Stimulated activated naive B cell treated with anti-CD40 and anti-IgM and Interleukin-4, amounts not matched to agents 10 μg/mL and 1 μg/mL and 100 μg/mL, for 72 hours (primary cell): ENCODE measurements at regions not wholly inside any gene's neighbourhood (a gene's known extent, or its start where the extent isn't known, plus 50 kb on each side); places are given as distances from the start of the nearest gene placed in this dataset.

Experiments used
- ATAC-seq, 2 donors: fragments of 150-1000 bp; cut with Tn5 transposase; replicated peaks; 2 replicates each; pipeline ENCODE4 v1.10.0; 2021; ENCODE audit warnings: moderate library complexity in 1 of 2
- DNase-seq: peaks from one replicate; pipeline ENCODE4 v3.0.0; 2021
- H3K27ac Mint-ChIP-seq: one replicate; pipeline ENCODE4 v1.8.0; 2022; ENCODE audit warnings: mild to moderate bottlenecking, mixed read lengths
- H3K27me3 Mint-ChIP-seq, 2 donors: one replicate each; pipeline ENCODE4 v1.8.0; 2022; ENCODE audit warnings: mixed read lengths in 2 of 2
- H3K36me3 Mint-ChIP-seq, 2 donors: one replicate each; pipeline ENCODE4 v1.8.0; 2022; ENCODE audit warnings: mixed read lengths in 2 of 2, mild to moderate bottlenecking in 1 of 2
- H3K4me1 Mint-ChIP-seq, 2 donors: one replicate each; pipeline ENCODE4 v1.8.0; 2022; ENCODE audit warnings: mixed read lengths in 2 of 2, mild to moderate bottlenecking in 1 of 2
- H3K4me3 Mint-ChIP-seq, 2 donors: one replicate each; pipeline ENCODE4 v1.8.0; 2022; ENCODE audit warnings: mild to moderate bottlenecking in 2 of 2, mixed read lengths in 2 of 2, moderate library complexity in 1 of 2
- H3K9me3 Mint-ChIP-seq, 2 donors: one replicate each; pipeline ENCODE4 v1.8.0; 2022; ENCODE audit warnings: mixed read lengths in 2 of 2, mild to moderate bottlenecking in 1 of 2

DNA sequence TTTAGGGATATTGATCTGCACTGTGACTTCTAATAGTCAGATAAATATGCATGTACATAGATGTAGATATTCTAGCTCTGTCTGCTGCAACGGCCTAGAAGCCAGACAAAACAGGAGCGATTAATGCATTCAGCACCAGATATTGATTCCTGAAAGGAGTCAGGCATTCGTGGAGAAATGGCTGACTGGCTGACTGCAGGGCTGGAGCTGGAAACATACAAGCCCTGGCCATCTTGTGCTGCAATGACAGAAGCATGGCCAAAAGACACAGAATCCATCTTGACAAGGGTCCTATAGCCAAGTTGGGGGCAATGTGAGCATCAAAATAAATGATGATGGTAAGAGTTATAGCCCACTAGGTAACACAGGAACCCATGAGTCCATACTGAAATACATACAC is 231.5 kb upstream of the KLHL29 start:
- H3K9me3 Mint-ChIP-seq, result peaks cover 0 to 2% of the 10 kb centered on the region in 2 donors
- H3K4me3 Mint-ChIP-seq, result no peak overlapping the region
- H3K4me1 Mint-ChIP-seq, result no peaks in the 10 kb centered on the region
- H3K27ac Mint-ChIP-seq, result no peak overlapping the region
- DNase-seq, result no peak
- no peaks in the 10 kb centered on the region for H3K36me3 Mint-ChIP-seq
- H3K27me3 Mint-ChIP-seq, result peaks cover 5 to 7% of the 10 kb centered on the region in 2 donors
- no peak for ATAC-seq

- Mint-ChIP-seq H3K27me3 (peaks cover 5 to 7% of the 10 kb centered on the region in 2 donors), H3K27ac (no peak overlapping the region), H3K4me1 (no peaks in the 10 kb centered on the region), H3K4me3 (no peak overlapping the region), H3K36me3 (no peaks in the 10 kb centered on the region), H3K9me3 (peaks cover 0 to 2% of the 10 kb centered on the region in 2 donors)
- no peak for ATAC-seq
- DNase-seq, result no peak
Measured at GRCh38 chr2:23155022-23155421, 230.0 kb upstream of the KLHL29 start.

DNA sequence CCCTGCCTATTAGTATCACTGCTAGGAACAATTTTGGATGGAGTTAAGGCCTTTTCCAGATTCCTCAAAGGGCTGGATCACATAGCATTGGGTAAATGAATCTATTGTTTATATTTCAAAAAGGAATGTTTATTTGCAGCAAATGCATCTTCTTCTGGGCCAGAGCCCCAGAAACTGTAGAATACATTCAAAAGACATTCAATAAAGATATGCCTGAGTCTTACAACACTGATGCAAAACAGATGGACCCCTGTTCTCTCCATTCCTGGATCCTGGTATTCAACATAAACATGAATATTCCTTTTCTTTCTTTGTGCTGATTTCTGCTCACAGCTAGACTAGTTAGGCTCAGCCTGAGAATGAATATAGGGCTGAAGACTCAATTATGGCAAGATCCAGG is 227.2 kb upstream of the KLHL29 start:
- Mint-ChIP-seq H3K4me1 (no peaks in the 10 kb centered on the region), H3K36me3 (no peaks in the 10 kb centered on the region), H3K9me3 (peaks cover 0 to 2% of the 10 kb centered on the region in 2 donors), H3K27ac (no peak overlapping the region), H3K4me3 (no peak overlapping the region), H3K27me3 (no peaks in the 10 kb centered on the region)
- ATAC-seq (no peak), DNase-seq (no peak)

- H3K4me3 Mint-ChIP-seq, result no peak overlapping the region
- H3K9me3 Mint-ChIP-seq, result peaks cover 0 to 2% of the 10 kb centered on the region in 2 donors
- H3K27ac Mint-ChIP-seq, result no peak overlapping the region
- ATAC-seq (no peak), DNase-seq (no peak)
- no peaks in the 10 kb centered on the region for H3K36me3 Mint-ChIP-seq
- H3K27me3 Mint-ChIP-seq, result no peaks in the 10 kb centered on the region
- no peaks in the 10 kb centered on the region for H3K4me1 Mint-ChIP-seq
Measured at GRCh38 chr2:23158306-23158705, 226.7 kb upstream of the KLHL29 start.

DNA sequence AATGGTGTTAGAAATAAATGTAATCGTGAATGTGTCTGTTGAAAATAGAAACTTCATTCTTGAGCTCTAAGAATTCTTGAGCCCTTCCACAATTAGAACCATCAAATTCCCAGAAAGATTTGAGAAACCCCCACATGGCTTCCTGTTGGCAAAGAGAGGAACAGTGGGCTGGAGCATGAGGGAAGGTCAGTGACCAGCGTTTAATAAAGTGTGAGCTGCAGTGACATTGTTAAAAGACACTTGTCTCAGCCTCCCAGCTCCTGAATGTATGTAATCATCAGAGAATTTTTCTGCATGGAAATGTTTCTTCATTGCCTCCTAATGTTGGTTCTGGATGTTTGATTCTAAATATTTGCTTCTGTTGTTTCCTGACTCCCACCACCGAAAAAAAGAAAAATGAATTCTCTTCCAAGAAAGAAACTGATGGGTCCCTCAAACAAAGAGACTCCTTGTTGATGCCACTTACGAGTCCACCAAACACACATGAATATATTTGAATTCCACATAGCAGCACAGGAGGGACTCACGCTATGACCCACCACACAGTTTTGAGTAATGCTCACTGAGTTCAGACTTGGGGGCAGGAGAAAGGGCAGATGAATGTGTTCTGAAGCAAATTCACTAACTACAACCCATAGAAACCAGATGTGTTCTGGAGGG is 225.1 kb upstream of the KLHL29 start:
- Mint-ChIP-seq H3K36me3 (no peaks in the 10 kb centered on the region), H3K27ac (no peak overlapping the region), H3K27me3 (peaks cover 0 to 2% of the 10 kb centered on the region in 2 donors), H3K4me3 (no peak overlapping the region), H3K9me3 (no peaks in the 10 kb centered on the region), H3K4me1 (no peaks in the 10 kb centered on the region)
- DNase-seq (no peak), ATAC-seq (no peak)

DNA sequence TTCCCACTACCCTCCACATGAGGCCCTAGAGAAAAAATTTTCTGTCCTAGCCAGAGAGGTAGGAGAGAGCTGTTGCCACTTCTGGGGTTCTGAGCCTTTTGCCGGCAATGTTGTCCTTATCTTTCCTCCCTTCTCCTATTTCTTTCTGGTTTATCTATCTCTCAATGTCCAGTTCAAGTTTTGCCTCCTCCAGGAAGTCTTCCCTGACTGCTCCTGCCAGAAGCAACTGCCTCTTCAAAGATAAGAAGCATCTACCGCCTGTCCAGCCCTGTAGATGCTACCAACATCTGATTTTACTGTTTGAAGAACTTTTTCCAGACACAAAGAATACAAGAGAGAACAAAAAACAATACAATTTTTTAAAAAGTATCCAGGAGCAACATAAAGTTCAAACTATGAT is 220.8 kb upstream of the KLHL29 start:
- ATAC-seq (no peak), DNase-seq (no peak)
- H3K27me3 Mint-ChIP-seq, result peaks cover 0 to 8% of the 10 kb centered on the region in 2 donors
- no peak overlapping the region for H3K27ac Mint-ChIP-seq
- H3K4me1 Mint-ChIP-seq, result no peaks in the 10 kb centered on the region
- H3K4me3 Mint-ChIP-seq, result no peak overlapping the region
- no peaks in the 10 kb centered on the region for H3K36me3 Mint-ChIP-seq
- H3K9me3 Mint-ChIP-seq, result no peaks in the 10 kb centered on the region

DNA sequence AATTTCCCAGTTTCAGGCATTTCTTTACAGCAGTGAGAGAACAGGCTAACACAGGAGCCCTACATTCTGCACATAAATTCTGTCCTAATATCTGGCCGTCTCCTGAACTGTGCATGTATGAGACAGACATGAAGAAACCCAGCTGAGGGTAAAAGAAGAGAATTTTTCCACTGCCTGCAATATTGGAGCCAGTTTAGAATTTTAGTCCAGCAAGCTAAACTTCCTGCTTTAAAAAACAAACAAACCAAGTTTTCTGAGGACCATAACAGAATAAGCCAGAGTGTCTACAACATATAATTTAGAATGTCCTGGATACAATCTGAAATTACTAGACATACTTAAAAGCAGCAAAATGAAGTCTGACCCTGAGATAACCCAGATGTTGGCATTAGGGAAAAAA is 215.1 kb upstream of the KLHL29 start:
- peaks cover 0 to 5% of the 10 kb centered on the region in 2 donors for H3K27me3 Mint-ChIP-seq
- H3K9me3 Mint-ChIP-seq, result peaks cover 0 to 1% of the 10 kb centered on the region in 2 donors
- H3K4me1 Mint-ChIP-seq, result no peaks in the 10 kb centered on the region
- no peaks in the 10 kb centered on the region for H3K36me3 Mint-ChIP-seq
- no peak for DNase-seq
- no peak overlapping the region for H3K4me3 Mint-ChIP-seq
- H3K27ac Mint-ChIP-seq, result no peak overlapping the region
- ATAC-seq, result no peak

GRCh38 chr2:23171108-23171507 is 213.9 kb upstream of the KLHL29 start:
- H3K9me3 Mint-ChIP-seq, result peaks cover 1 to 4% of the 10 kb centered on the region in 2 donors
- no peak overlapping the region for H3K27ac Mint-ChIP-seq
- no peaks in the 10 kb centered on the region for H3K27me3 Mint-ChIP-seq

DNA sequence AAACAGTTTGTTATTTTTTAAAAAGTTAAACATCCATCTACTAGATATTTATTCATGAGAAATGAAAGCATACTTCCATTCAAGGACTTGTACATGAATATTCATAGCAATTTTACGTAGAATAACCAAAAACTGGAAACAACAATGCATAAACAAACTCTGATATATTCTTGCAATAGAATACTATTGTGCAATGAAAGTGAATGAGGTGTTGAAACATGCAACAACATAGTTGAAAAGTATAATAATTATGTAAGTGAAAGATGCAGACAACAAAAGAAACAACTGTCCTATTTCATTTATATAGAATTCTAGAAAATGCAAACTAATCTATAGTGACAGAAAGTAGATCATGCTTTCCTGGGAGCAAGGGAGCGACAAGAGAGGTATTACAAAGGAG is 206.6 kb upstream of the KLHL29 start:
- no peak for ATAC-seq
- no peak for DNase-seq
- H3K4me3 Mint-ChIP-seq, result no peak overlapping the region
- no peaks in the 10 kb centered on the region for H3K27me3 Mint-ChIP-seq
- no peaks in the 10 kb centered on the region for H3K4me1 Mint-ChIP-seq
- no peaks in the 10 kb centered on the region for H3K36me3 Mint-ChIP-seq
- peaks cover 8 to 11% of the 10 kb centered on the region in 2 donors for H3K9me3 Mint-ChIP-seq
- H3K27ac Mint-ChIP-seq, result no peak overlapping the region

More at GRCh38 chr2:23171108-23171507, 213.9 kb upstream of the KLHL29 start:
- no peaks in the 10 kb centered on the region for H3K36me3 Mint-ChIP-seq
- ATAC-seq, result no peak
- no peak for DNase-seq
- H3K4me3 Mint-ChIP-seq, result no peak overlapping the region
- no peaks in the 10 kb centered on the region for H3K4me1 Mint-ChIP-seq

DNA sequence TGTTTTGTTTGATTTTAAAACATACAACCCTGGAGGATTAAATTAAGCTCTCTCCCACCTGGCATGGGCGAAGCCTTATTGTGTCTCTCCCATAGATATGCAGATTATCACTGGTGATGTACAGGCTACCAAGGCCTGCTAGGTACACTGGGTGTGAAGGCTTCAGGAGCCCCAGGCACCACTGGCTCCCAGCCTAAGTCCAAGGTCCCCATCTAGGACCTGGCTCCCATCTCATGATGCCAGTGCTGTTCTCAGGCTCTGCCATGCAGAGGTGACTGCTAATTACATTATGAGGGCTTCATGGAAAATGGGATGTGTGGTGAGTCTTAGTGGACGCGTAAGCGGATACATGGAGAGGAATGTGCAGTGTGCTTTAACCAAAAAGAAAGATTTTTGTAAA is 201.2 kb upstream of the KLHL29 start:
- H3K27me3 Mint-ChIP-seq, result no peaks in the 10 kb centered on the region
- H3K9me3 Mint-ChIP-seq, result peaks cover 3 to 11% of the 10 kb centered on the region in 2 donors
- no peak overlapping the region for H3K4me3 Mint-ChIP-seq
- DNase-seq (no peak), ATAC-seq (no peak)
- no peak overlapping the region for H3K27ac Mint-ChIP-seq
- no peaks in the 10 kb centered on the region for H3K4me1 Mint-ChIP-seq
- no peaks in the 10 kb centered on the region for H3K36me3 Mint-ChIP-seq

- no peak overlapping the region for H3K27ac Mint-ChIP-seq
- no peaks in the 10 kb centered on the region for H3K27me3 Mint-ChIP-seq
- peaks cover 10 to 11% of the 10 kb centered on the region in 2 donors for H3K9me3 Mint-ChIP-seq
- H3K36me3 Mint-ChIP-seq, result no peaks in the 10 kb centered on the region
- no peak overlapping the region for H3K4me3 Mint-ChIP-seq
- DNase-seq (no peak), ATAC-seq (no peak)
- H3K4me1 Mint-ChIP-seq, result no peaks in the 10 kb centered on the region
Measured at GRCh38 chr2:23198316-23199114, 186.5 kb upstream of the KLHL29 start.

DNA sequence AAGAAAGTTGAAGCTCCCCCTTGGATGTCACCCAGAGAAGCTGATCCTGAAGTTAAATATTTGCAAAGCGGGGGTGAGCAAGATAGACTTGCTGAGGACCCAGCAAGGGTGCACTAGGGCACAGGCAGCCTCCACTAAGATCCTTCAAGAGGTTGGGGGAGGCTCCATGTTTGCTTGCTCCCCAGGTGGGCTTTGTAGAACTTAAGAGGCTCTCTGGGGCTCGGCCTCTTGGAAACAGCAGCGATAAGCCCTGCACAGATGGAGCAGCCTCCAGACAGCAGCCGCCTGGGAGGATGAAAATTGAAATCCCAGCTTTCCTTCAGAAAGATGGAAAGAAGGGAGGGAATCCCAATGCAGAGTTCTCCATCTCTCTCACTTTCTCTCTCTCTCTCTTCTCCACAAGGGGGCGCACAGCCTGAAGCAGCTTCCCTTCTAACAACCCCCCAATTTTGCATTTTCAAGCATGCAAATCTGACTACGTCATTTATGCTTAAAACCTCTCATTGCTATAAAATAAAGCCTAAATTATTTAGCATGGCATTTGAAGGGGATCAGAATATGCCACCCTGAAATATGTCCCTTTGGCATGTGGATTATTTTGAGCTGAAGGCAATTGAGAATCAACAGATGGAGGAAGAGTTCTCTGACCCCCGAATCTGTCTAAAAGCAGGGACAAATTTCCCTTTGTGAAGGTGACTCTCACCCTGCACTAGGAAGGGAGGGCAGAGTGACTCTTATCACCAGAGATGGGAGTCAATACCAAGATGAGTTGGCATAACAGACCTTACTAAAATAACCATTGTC is 185.7 kb upstream of the KLHL29 start:
- ATAC-seq (no peak), DNase-seq (no peak)
- H3K27ac Mint-ChIP-seq, result no peak overlapping the region
- no peaks in the 10 kb centered on the region for H3K27me3 Mint-ChIP-seq
- no peak overlapping the region for H3K4me3 Mint-ChIP-seq
- H3K36me3 Mint-ChIP-seq, result no peaks in the 10 kb centered on the region
- H3K4me1 Mint-ChIP-seq, result no peaks in the 10 kb centered on the region
- peaks cover 11 to 13% of the 10 kb centered on the region in 2 donors for H3K9me3 Mint-ChIP-seq

GRCh38 chr2:23200068-23200786 is 184.8 kb upstream of the KLHL29 start:
- ATAC-seq, result no peak
- Mint-ChIP-seq H3K9me3 (peaks cover 11 to 13% of the 10 kb centered on the region in 2 donors), H3K36me3 (no peaks in the 10 kb centered on the region), H3K4me1 (no peaks in the 10 kb centered on the region), H3K27ac (no peak overlapping the region), H3K4me3 (no peak overlapping the region), H3K27me3 (no peaks in the 10 kb centered on the region)
- DNase-seq, result no peak

GRCh38 chr2:23200787-23201114 is 184.2 kb upstream of the KLHL29 start:
- no peak for ATAC-seq
- no peaks in the 10 kb centered on the region for H3K4me1 Mint-ChIP-seq
- H3K27ac Mint-ChIP-seq, result no peak overlapping the region

More at GRCh38 chr2:23200787-23201114, 184.2 kb upstream of the KLHL29 start:
- Mint-ChIP-seq H3K4me3 (no peak overlapping the region), H3K27me3 (peaks cover 1 to 2% of the 10 kb centered on the region in 2 donors), H3K36me3 (no peaks in the 10 kb centered on the region), H3K9me3 (peaks cover 11 to 13% of the 10 kb centered on the region in 2 donors)
- DNase-seq, result no peak
